Gastrocnemius medialis (tissue), 4 donors: ENCODE measurements at regions not wholly inside any gene's neighbourhood (a gene's known extent, or its start where the extent isn't known, plus 50 kb on each side); places are given as distances from the start of the nearest gene placed in this dataset.

Source experiments
- ATAC-seq, 2 donors: fragments of 150-250 bp; one replicate each; pipeline ENCODE4 v1.9.1; 2016
- DNase-seq, 2 donors: peaks; one replicate each; pipeline ENCODE4 v3.0.0-alpha.2; 2019
- H3K27ac ChIP-seq, 4 donors: fragments of 200-600 bp; sonication (generic); 1 replicate in 1 of 4; 2 replicates in 3 of 4; pipeline ENCODE4 v1.5.1; 2016 to 2018; ENCODE audit warnings: mild to moderate bottlenecking in 2 of 4, moderate library complexity in 1 of 4
- H3K27me3 ChIP-seq, 3 donors: fragments of 200-600 bp; sonication (generic) in 2 of 3; 1 replicate in 1 of 3; 2 replicates in 2 of 3; pipeline versions ENCODE4 v1.5.1 to v1.6.0; 2016 to 2019; ENCODE audit warnings: mild to moderate bottlenecking in 1 of 3, moderate library complexity in 1 of 3
- H3K36me3 ChIP-seq, 2 donors: fragments of 200-600 bp; sonication (generic) in 1 of 2; one replicate each; pipeline ENCODE4 v1.5.1; 2017 to 2018
- H3K4me1 ChIP-seq, 2 donors: fragments of 200-600 bp; sonication (generic) in 1 of 2; one replicate each; pipeline ENCODE4 v1.5.1; 2016 to 2017; ENCODE audit warnings: mild to moderate bottlenecking in 2 of 2
- H3K4me3 ChIP-seq, 4 donors: fragments of 200-600 bp; sonication (generic) in 3 of 4; 1 replicate in 1 of 4; 2 replicates in 3 of 4; pipeline ENCODE4 v1.5.1; 2016 to 2019; ENCODE audit warnings: mild to moderate bottlenecking in 2 of 4
- H3K9me3 ChIP-seq, 3 donors: fragments of 200-600 bp; sonication (generic) in 2 of 3; 1 replicate in 1 of 3; 2 replicates in 2 of 3; pipeline ENCODE4 v1.5.1; 2016 to 2019
- CTCF ChIP-seq, 5 experiments: fragments of 450-650 bp in 3 of 5; fragments of 200-600 bp in 2 of 5; sonication (generic) in 2 of 5; IDR thresholded peaks in 4 of 5; conservative IDR thresholded peaks in 1 of 5; 1 replicate in 4 of 5; 2 replicates in 1 of 5; pipeline ENCODE4 v1.5.1; 2016 to 2019; ENCODE audit warnings: antibody characterized with exemption in 5 of 5, mild to moderate bottlenecking in 3 of 5, moderate library complexity in 3 of 5
- POLR2A ChIP-seq, 2 donors: fragments of 450-650 bp; IDR thresholded peaks; one replicate each; pipeline ENCODE4 v1.6.1; 2017; ENCODE audit warnings: antibody characterized with exemption in 2 of 2, mild to moderate bottlenecking in 2 of 2, moderate library complexity in 2 of 2
- in situ Hi-C, 4 donors: fragments of 200-750 bp; cut with MboI; loops; one replicate each; pipeline versions ENCODE4 v1.15.0 to v1.8.0; 2017; ENCODE audit warnings: low sequenced_read_pairs in 4 of 4
- intact Hi-C: fragments of 100-400 bp; cut with DNase I; formaldehyde crosslinking; loops from one replicate; pipeline ENCODE4 v1.15.1; 2023; ENCODE audit warnings: low total_unique reads

GRCh38 chr4:184544788-184545409 lies 70.5 kb upstream of the IRF2 start:
- Histone ChIP-seq H3K4me3 (no peak overlapping the region), H3K36me3 (no peaks in the 10 kb centered on the region), H3K9me3 (no peaks in the 10 kb centered on the region), H3K27me3 (peaks cover 0 to 2% (median 0%) of the 10 kb centered on the region in 3 donors), H3K4me1 (no peaks in the 10 kb centered on the region), H3K27ac (no peak overlapping the region)
- ATAC-seq = no peak
- intact Hi-C loops = no loop called here
- in situ Hi-C loops = loop anchor here in 1 of 4 donors (10.0 kb wide), 1 partner anchor 280 kb away; no protein-coding TSS in a partner anchor
- TF ChIP-seq CTCF (IDR thresholded peaks at IDR 0.05 in 4 of 5, conservative IDR thresholded peaks at IDR 0.05 in 1 of 5) (no peak), POLR2A (IDR thresholded peaks at IDR 0.05) (no peak)
- no peak for DNase-seq

DNA sequence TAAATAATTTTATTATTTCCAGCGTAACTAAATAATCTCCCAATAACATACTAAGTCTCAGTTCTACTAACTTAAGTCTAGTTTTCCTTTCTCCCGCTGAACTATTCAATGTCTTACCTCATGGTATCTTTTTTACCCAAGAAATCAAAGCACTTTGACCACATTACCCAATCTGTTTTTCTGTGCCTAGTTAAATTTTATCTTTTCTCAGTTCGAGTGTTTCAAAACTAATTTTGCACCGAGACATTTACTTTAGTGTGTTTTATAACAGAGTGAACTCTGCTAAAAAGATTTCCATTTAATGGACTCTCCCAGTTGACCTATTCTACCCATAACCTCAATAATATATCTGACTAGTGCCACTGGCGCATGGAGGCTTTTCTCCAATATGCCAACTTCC lies 67.6 kb upstream of the IRF2 start:
- Histone ChIP-seq H3K27me3 (no peaks in the 10 kb centered on the region), H3K27ac (no peak overlapping the region), H3K4me1 (no peaks in the 10 kb centered on the region), H3K36me3 (no peaks in the 10 kb centered on the region), H3K9me3 (no peaks in the 10 kb centered on the region), H3K4me3 (no peak overlapping the region)
- intact Hi-C loops = no loop called here
- DNase-seq (no peak), ATAC-seq (no peak)
- in situ Hi-C loops = loop anchor here in 1 of 4 donors (10.0 kb wide), 1 partner anchor 277 kb away; no protein-coding TSS in a partner anchor
- TF ChIP-seq POLR2A (IDR thresholded peaks at IDR 0.05) (no peak), CTCF (IDR thresholded peaks at IDR 0.05 in 4 of 5, conservative IDR thresholded peaks at IDR 0.05 in 1 of 5) (no peak)

DNA sequence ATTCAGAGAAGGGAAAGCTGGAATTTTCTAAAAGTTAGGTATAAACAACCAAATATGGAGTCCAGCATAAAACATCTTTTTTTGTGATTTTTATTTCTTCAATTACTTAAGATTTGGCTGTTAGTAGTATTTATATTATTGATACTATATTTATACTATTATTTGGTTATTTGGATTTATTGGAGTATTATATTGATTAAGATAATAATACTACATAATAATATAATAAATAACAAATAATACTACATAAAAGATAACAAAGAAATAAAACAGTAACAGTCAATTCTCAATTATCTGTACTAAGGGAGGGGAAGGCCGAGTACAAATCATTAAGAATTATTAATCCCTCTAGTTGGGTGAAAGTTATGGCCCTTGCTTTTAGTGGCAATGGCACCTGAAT lies 66.0 kb upstream of the IRF2 start:
- Histone ChIP-seq H3K27ac (no peak overlapping the region), H3K4me3 (no peak overlapping the region), H3K4me1 (peaks cover 0 to 13% of the 10 kb centered on the region in 2 donors), H3K9me3 (no peaks in the 10 kb centered on the region), H3K27me3 (no peaks in the 10 kb centered on the region), H3K36me3 (no peaks in the 10 kb centered on the region)
- DNase-seq (no peak), ATAC-seq (no peak)
- in situ Hi-C loops (loop anchor here in 1 of 4 donors (10.0 kb wide), 1 partner anchor 276 kb away; no protein-coding TSS in a partner anchor), intact Hi-C loops (no loop called here)
- no peak for TF ChIP-seq CTCF (IDR thresholded peaks at IDR 0.05 in 4 of 5, conservative IDR thresholded peaks at IDR 0.05 in 1 of 5)
- no peak for TF ChIP-seq POLR2A (IDR thresholded peaks at IDR 0.05)

DNA sequence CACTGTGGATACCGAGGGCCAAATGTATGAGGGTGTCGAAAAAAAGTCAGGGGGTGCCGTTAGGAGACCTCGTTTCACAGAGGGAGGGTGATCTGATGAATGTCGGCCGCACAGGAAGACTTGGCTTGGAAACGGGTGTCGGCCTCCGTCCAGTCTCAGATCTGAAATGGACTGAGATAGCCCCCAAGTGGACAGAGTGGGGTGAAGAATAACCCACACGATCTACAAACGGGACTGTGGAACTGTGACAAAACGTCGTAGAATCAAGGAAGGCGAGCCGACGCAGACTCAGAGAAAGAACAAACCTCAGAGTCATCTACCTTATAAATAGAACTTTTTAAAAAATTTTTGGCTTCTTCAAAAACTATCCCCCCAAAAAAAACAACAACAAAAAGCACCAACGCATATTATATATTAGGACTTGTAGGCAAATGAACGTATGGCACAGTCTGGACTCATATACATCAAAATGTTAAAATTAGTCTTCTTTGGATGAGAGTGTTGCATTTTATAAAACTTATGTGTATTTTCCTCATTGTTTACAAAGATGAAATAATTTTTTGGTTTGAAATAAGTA lies 63.8 kb upstream of the IRF2 start:
- H3K9me3 ChIP-seq = no peaks in the 10 kb centered on the region
- H3K4me1 ChIP-seq = peaks cover 0 to 13% of the 10 kb centered on the region in 2 donors
- intact Hi-C loops = loop anchor here (1.0 to 5.0 kb wide), 3 partner anchors 151 to 274 kb away; no protein-coding TSS in a partner anchor
- in situ Hi-C loops = loop anchor here (5.0 to 10.0 kb wide), 4 partner anchors 53 to 253 kb away; partner anchors contain the start of gene IRF2 (in 1 of the 4)
- peak; percentile 82 to 90 for DNase-seq
- H3K4me3 ChIP-seq = peak overlapping the region; percentile 67 to 89 (median 81)
- no peaks in the 10 kb centered on the region for H3K27me3 ChIP-seq
- TF ChIP-seq CTCF (IDR thresholded peaks at IDR 0.05 in 4 of 5, conservative IDR thresholded peaks at IDR 0.05 in 1 of 5) (peak; percentile 66 to 78 (median 75)), POLR2A (IDR thresholded peaks at IDR 0.05) (no peak)
- H3K36me3 ChIP-seq = no peaks in the 10 kb centered on the region
- peak; percentile 94 to 95 for ATAC-seq
- H3K27ac ChIP-seq = peak overlapping the region; percentile 90 to 97 (median 92)
